ENCODE measurements at regions not wholly inside any gene's neighbourhood (a gene's known extent, or its start where the extent isn't known, plus 50 kb on each side); places are given as distances from the start of the nearest gene placed in this dataset.

DNA sequence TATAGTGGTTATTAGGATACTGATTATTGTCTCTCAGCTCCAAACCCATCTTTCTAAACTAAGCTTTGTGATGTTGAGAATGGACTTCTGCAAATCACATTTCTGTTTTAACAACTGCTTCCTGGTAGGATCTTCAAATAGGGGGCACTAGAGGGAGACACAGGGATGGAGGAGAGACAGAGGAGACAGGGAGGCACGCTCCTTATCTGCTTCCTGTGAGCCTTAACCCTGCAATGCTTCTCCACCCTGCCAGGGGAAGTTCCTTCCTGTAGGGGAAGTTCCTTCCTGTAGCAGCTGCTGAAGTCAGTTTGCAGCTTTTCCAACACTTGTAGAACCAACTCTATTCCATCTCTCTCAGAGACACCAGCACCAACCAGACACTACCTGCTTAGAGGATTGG is 847.2 kb downstream of the CCSER2 start:
- H3K27me3 ChIP-seq (replicated peaks) = no peaks in the 10 kb centered on the region
- no peak overlapping the region for H3K4me3 ChIP-seq (ENCODE audit: low read depth, low read length)
- no peaks in the 10 kb centered on the region for H3K36me3 ChIP-seq (replicated peaks)
- DNase-seq = no peak
- no peak for TF ChIP-seq CTCF (IDR thresholded peaks at IDR 0.05; ENCODE audit: low read depth, low read length, missing control alignments)
- no peak overlapping the region for H3K27ac ChIP-seq
- in situ Hi-C loops (cut with HindIII; ENCODE audit: low pct_ligation_motif_present, low sequenced_read_pairs) = no loop called here

- no peak overlapping the region for H3K4me3 ChIP-seq (ENCODE audit: low read depth, low read length)
- in situ Hi-C loops (cut with HindIII; ENCODE audit: low pct_ligation_motif_present, low sequenced_read_pairs) = no loop called here
- DNase-seq = no peak
- no peaks in the 10 kb centered on the region for H3K27me3 ChIP-seq (replicated peaks)
- H3K27ac ChIP-seq = no peak overlapping the region
- no peak for TF ChIP-seq CTCF (IDR thresholded peaks at IDR 0.05; ENCODE audit: low read depth, low read length, missing control alignments)
- no peaks in the 10 kb centered on the region for H3K36me3 ChIP-seq (replicated peaks)
Measured at GRCh38 chr10:85177767-85178166, 849.4 kb downstream of the CCSER2 start.

DNA sequence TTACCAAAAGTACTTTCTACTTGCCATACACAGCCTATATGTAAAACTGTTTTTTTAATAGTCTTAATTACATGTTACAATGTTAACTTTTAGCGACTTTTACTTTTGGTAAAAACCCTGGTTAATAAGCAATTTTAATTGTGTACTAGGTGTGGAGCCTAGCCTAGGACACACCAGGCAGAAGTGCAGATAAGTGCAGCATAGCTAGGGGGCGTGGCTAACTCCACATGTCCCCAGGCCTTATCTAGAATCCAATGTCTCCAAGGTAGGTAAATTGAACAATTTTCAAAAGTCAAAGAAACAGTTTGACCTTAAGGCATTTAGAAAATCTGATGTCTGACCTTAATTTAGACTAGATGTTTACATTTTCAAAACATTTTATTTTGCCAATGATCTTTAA is 858.7 kb downstream of the CCSER2 start:
- DNase-seq = no peak
- H3K27ac ChIP-seq = no peak overlapping the region
- no peak for TF ChIP-seq CTCF (IDR thresholded peaks at IDR 0.05; ENCODE audit: low read depth, low read length, missing control alignments)
- in situ Hi-C loops (cut with HindIII; ENCODE audit: low pct_ligation_motif_present, low sequenced_read_pairs) = no loop called here
- H3K27me3 ChIP-seq (replicated peaks) = no peaks in the 10 kb centered on the region
- H3K4me3 ChIP-seq (ENCODE audit: low read depth, low read length) = no peak overlapping the region
- H3K36me3 ChIP-seq (replicated peaks) = no peaks in the 10 kb centered on the region

DNA sequence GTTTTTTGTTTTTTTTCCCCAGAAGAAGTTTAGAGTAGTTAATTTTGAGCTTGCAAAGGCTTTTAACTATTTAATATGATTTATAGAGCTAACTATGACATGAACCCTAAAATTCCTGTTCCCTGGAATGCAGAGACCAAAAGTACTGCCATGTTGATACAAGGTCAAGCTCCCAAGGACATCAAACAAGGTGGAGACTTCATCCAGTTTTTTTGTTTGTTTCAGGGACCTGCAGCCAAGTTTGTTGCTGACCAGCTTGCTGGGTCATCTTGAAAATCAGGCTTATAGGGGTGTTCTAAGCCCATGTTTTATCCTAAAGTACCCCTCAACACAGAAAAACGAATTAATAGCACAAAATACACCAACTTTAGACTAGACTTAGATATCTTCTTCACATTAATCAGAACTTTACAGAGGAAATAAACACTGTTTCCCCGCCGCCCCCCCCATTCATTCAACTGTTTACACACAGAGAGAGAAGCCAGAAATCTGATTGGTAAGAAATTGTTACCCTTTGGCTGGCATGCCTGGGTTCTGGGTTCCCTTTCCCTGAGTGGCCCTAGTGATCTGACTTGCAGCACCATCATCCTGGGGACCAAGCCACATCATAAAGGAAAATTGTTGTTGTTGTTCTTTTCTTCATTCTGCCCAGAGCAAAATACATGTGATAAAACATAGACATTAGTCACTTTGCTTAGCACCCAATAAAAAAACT is 860.5 kb downstream of the CCSER2 start:
- no peak for TF ChIP-seq CTCF (IDR thresholded peaks at IDR 0.05; ENCODE audit: low read depth, low read length, missing control alignments)
- DNase-seq = no peak
- H3K27ac ChIP-seq = no peak overlapping the region
- no peaks in the 10 kb centered on the region for H3K36me3 ChIP-seq (replicated peaks)
- in situ Hi-C loops (cut with HindIII; ENCODE audit: low pct_ligation_motif_present, low sequenced_read_pairs) = no loop called here
- H3K4me3 ChIP-seq (ENCODE audit: low read depth, low read length) = no peak overlapping the region
- no peaks in the 10 kb centered on the region for H3K27me3 ChIP-seq (replicated peaks)

- H3K4me3 ChIP-seq (ENCODE audit: low read depth, low read length) = no peak overlapping the region
- no peak overlapping the region for H3K27ac ChIP-seq
- in situ Hi-C loops (cut with HindIII; ENCODE audit: low pct_ligation_motif_present, low sequenced_read_pairs) = no loop called here
Measured at GRCh38 chr10:85193796-85194195, 865.4 kb downstream of the CCSER2 start.

More at GRCh38 chr10:85193796-85194195, 865.4 kb downstream of the CCSER2 start:
- Histone ChIP-seq H3K36me3 (replicated peaks) (no peaks in the 10 kb centered on the region), H3K27me3 (replicated peaks) (no peaks in the 10 kb centered on the region)
- no peak for TF ChIP-seq CTCF (IDR thresholded peaks at IDR 0.05; ENCODE audit: low read depth, low read length, missing control alignments)
- DNase-seq = no peak
